Osteocyte (in vitro differentiated cells): ENCODE measurements at regions not wholly inside any gene's neighbourhood (a gene's known extent, or its start where the extent isn't known, plus 50 kb on each side); places are given as distances from the start of the nearest gene placed in this dataset.

Experiments used
- DNase-seq: peaks from one replicate; pipeline ENCODE4 v3.0.0; 2021; ENCODE audit warnings: mixed read lengths; ENCODE audit not compliant: unreplicated experiment; ENCODE audit errors: extremely low spot score
- H3K27ac Mint-ChIP-seq: one replicate; pipeline ENCODE4 v1.8.0; 2021; ENCODE audit warnings: mild to moderate bottlenecking, mixed read lengths; ENCODE audit not compliant: unreplicated experiment
- H3K27me3 Mint-ChIP-seq: one replicate; pipeline ENCODE4 v1.8.0; 2021; ENCODE audit warnings: mixed read lengths; ENCODE audit not compliant: unreplicated experiment
- H3K36me3 Mint-ChIP-seq: one replicate; pipeline ENCODE4 v1.8.0; 2021; ENCODE audit warnings: mixed read lengths; ENCODE audit not compliant: unreplicated experiment
- H3K4me1 Mint-ChIP-seq: one replicate; pipeline ENCODE4 v1.8.0; 2021; ENCODE audit warnings: mixed read lengths; ENCODE audit not compliant: unreplicated experiment
- H3K4me3 Mint-ChIP-seq: one replicate; pipeline ENCODE4 v1.8.0; 2021; ENCODE audit warnings: mild to moderate bottlenecking, moderate library complexity, mixed read lengths; ENCODE audit not compliant: unreplicated experiment
- H3K9me3 Mint-ChIP-seq: one replicate; pipeline ENCODE4 v1.8.0; 2021; ENCODE audit warnings: mixed read lengths; ENCODE audit not compliant: unreplicated experiment
- TF ChIP-seq, protein P1 (sequence below): fragments of 200-600 bp; sonication (generic); IDR thresholded peaks from 2 replicates; pipeline ENCODE4 v1.5.0; 2021; ENCODE audit warnings: antibody characterized with exemption, mild to moderate bottlenecking, moderate library complexity

GRCh38 chr6:9103876-9104521, 668.7 kb upstream of the SLC35B3 start:
- Mint-ChIP-seq H3K27ac (no peak overlapping the region), H3K9me3 (no peaks in the 10 kb centered on the region), H3K36me3 (no peaks in the 10 kb centered on the region), H3K4me3 (no peak overlapping the region), H3K4me1 (no peaks in the 10 kb centered on the region), H3K27me3 (peaks cover 4% of the 10 kb centered on the region)
- TF ChIP-seq, protein P1, sequence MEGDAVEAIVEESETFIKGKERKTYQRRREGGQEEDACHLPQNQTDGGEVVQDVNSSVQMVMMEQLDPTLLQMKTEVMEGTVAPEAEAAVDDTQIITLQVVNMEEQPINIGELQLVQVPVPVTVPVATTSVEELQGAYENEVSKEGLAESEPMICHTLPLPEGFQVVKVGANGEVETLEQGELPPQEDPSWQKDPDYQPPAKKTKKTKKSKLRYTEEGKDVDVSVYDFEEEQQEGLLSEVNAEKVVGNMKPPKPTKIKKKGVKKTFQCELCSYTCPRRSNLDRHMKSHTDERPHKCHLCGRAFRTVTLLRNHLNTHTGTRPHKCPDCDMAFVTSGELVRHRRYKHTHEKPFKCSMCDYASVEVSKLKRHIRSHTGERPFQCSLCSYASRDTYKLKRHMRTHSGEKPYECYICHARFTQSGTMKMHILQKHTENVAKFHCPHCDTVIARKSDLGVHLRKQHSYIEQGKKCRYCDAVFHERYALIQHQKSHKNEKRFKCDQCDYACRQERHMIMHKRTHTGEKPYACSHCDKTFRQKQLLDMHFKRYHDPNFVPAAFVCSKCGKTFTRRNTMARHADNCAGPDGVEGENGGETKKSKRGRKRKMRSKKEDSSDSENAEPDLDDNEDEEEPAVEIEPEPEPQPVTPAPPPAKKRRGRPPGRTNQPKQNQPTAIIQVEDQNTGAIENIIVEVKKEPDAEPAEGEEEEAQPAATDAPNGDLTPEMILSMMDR = no peak
- no peak for DNase-seq

- Mint-ChIP-seq H3K4me1 (no peaks in the 10 kb centered on the region), H3K27me3 (peaks cover 4% of the 10 kb centered on the region), H3K4me3 (no peak overlapping the region), H3K36me3 (no peaks in the 10 kb centered on the region), H3K27ac (no peak overlapping the region), H3K9me3 (no peaks in the 10 kb centered on the region)
- DNase-seq = no peak
- TF ChIP-seq, protein P1 = no peak
Observed at GRCh38 chr6:9101920-9102319, 666.6 kb upstream of the SLC35B3 start.

- Mint-ChIP-seq H3K27ac (no peak overlapping the region), H3K4me3 (no peak overlapping the region), H3K9me3 (no peaks in the 10 kb centered on the region), H3K27me3 (peaks cover 4% of the 10 kb centered on the region), H3K4me1 (no peaks in the 10 kb centered on the region), H3K36me3 (no peaks in the 10 kb centered on the region)
- DNase-seq = no peak
- TF ChIP-seq, protein P1 = no peak
Observed at GRCh38 chr6:9100869-9101580, 665.7 kb upstream of the SLC35B3 start.

DNA sequence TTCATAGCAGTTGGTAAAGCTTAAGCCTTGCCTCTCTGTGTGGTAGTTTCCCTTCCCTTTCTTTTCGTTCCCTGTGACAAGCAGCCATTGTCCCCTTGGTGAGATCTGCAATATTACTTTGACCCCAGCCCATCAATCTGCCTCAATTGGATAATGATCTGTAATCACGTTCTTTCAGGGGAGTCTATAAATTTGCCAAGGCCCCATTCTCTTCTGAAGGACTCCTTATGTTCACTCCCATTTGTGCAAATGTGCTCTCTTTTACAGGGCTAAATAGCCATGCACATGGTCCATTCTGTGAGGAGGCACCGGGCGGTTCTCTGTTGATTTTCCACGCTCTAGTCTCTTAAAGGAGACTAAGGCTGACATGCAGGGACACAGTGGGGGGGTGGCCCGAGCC, 660.4 kb upstream of the SLC35B3 start:
- Mint-ChIP-seq H3K27me3 (no peaks in the 10 kb centered on the region), H3K4me3 (no peak overlapping the region), H3K9me3 (no peaks in the 10 kb centered on the region), H3K27ac (no peak overlapping the region), H3K36me3 (no peaks in the 10 kb centered on the region), H3K4me1 (no peaks in the 10 kb centered on the region)
- TF ChIP-seq, protein P1 = no peak
- DNase-seq = no peak

GRCh38 chr6:9095137-9095536, 659.8 kb upstream of the SLC35B3 start:
- no peaks in the 10 kb centered on the region for H3K36me3 Mint-ChIP-seq
- no peak for DNase-seq
- H3K27me3 Mint-ChIP-seq = no peaks in the 10 kb centered on the region
- H3K4me3 Mint-ChIP-seq = no peak overlapping the region
- H3K27ac Mint-ChIP-seq = no peak overlapping the region
- no peaks in the 10 kb centered on the region for H3K4me1 Mint-ChIP-seq
- H3K9me3 Mint-ChIP-seq = no peaks in the 10 kb centered on the region
- TF ChIP-seq, protein P1 = no peak
